Endothelial cell of umbilical vein (primary cell): ENCODE measurements at regions not wholly inside any gene's neighbourhood (a gene's known extent, or its start where the extent isn't known, plus 50 kb on each side); places are given as distances from the start of the nearest gene placed in this dataset.

ENCODE experiments used
- CTCF ChIP-seq, 2 donors: IDR thresholded peaks; 1 replicate in 1 of 2; 2 replicates in 1 of 2; pipeline ENCODE4 v1.5.1; 2011; ENCODE audit warnings: low read length in 2 of 2, mild to moderate bottlenecking in 2 of 2, moderate library complexity in 2 of 2, control low read depth in 1 of 2, inconsistent platforms in 1 of 2, low read depth in 1 of 2; ENCODE audit not compliant: insufficient read depth in 1 of 2; ENCODE audit errors: extremely low read depth in 1 of 2
- EZH2 ChIP-seq: IDR thresholded peaks from 2 replicates; pipeline ENCODE4 v1.6.1; 2012; ENCODE audit warnings: borderline replicate concordance, low read depth, mild to moderate bottlenecking, moderate library complexity, low read length, inconsistent platforms; ENCODE audit not compliant: severe bottlenecking
- GATA2 ChIP-seq: IDR thresholded peaks from 2 replicates; pipeline ENCODE4 v1.7.0; 2011; ENCODE audit warnings: low read depth, mild to moderate bottlenecking, moderate library complexity, mixed read lengths, low read length; ENCODE audit not compliant: insufficient read length, insufficient read depth
- MAX ChIP-seq: IDR thresholded peaks from 2 replicates; pipeline ENCODE4 v1.6.1; 2011; ENCODE audit not compliant: insufficient read depth, insufficient read length
- POLR2A ChIP-seq: IDR thresholded peaks from 2 replicates; pipeline ENCODE4 v1.6.1; 2012; ENCODE audit warnings: low read depth, mild to moderate bottlenecking, control low read depth, low read length
- POLR2AphosphoS5 ChIP-seq: IDR thresholded peaks from 2 replicates; pipeline ENCODE4 v1.6.1; 2012; ENCODE audit warnings: low read depth, mild to moderate bottlenecking, control low read depth, low read length, moderate library complexity; ENCODE audit not compliant: insufficient read depth

GRCh38 chr20:56995635-56996075 lies 270.8 kb downstream of the BMP7 start:
- TF ChIP-seq MAX (no peak), CTCF (IDR thresholded peaks at IDR 0.05; ENCODE audit: extremely low read depth in 1 of 2, insufficient read depth in 1 of 2, low read depth in 1 of 2, low read length in 2 of 2) (peak in 1 of 2 donors; percentile 24), POLR2A (no peak), EZH2 (no peak), GATA2 (no peak), POLR2AphosphoS5 (no peak)
